ENCODE measurements at regions not wholly inside any gene's neighbourhood (a gene's known extent, or its start where the extent isn't known, plus 50 kb on each side); places are given as distances from the start of the nearest gene placed in this dataset.

- Histone ChIP-seq H3K4me3 (ENCODE audit: low read depth, low read length, poor library complexity, severe bottlenecking) (no peak overlapping the region), H4K20me1 (ENCODE audit: insufficient read depth, low read length) (no peaks in the 10 kb centered on the region), H3K79me2 (ENCODE audit: insufficient read depth, low read depth, low read length) (no peaks in the 10 kb centered on the region), H3K4me2 (ENCODE audit: low read length) (no peak overlapping the region), H3K36me3 (ENCODE audit: insufficient read depth, low read length) (no peaks in the 10 kb centered on the region), H3K9me3 (ENCODE audit: low read length) (no peaks in the 10 kb centered on the region), H3K27ac (ENCODE audit: low read depth, low read length, poor library complexity, severe bottlenecking) (no peak overlapping the region), H3K9me2 (ENCODE audit: insufficient read depth, low read length) (no peaks in the 10 kb centered on the region), H3K4me1 (ENCODE audit: insufficient read depth, low read length, poor library complexity, severe bottlenecking) (no peaks in the 10 kb centered on the region), H2AFZ (ENCODE audit: low read length) (no peak overlapping the region)
- no TSS peak for BruUV-seq (replicated peaks)
- CTCF ChIA-PET (ENCODE audit: unreplicated experiment): no interaction called here
- POLR2A ChIA-PET: no interaction called here
- TF ChIP-seq CTCF (conservative IDR thresholded peaks at IDR 0.05; ENCODE audit: low read length) (no peak), EZH2phosphoT487 (IDR thresholded peaks at IDR 0.05; ENCODE audit: borderline replicate concordance, low read depth, low read length) (no peak)
- intact Hi-C loops (cut with micrococcal nuclease; ENCODE audit: unreplicated experiment): no loop called here
- no peak for DNase-seq (ENCODE audit: low spot score)
Observed at GRCh38 chr4:124409044-124409443, 303.5 kb downstream of the ANKRD50 start.

- no peaks in the 10 kb centered on the region for H4K20me1 ChIP-seq (ENCODE audit: insufficient read depth, low read length)
- intact Hi-C loops (cut with micrococcal nuclease; ENCODE audit: unreplicated experiment): no loop called here
- ChIA-PET CTCF (ENCODE audit: unreplicated experiment) (no interaction called here), POLR2A (no interaction called here)
- DNase-seq (ENCODE audit: low spot score): no peak
- H3K4me2 ChIP-seq (ENCODE audit: low read length): no peak overlapping the region
- no peaks in the 10 kb centered on the region for H3K9me2 ChIP-seq (ENCODE audit: insufficient read depth, low read length)
- no peaks in the 10 kb centered on the region for H3K79me2 ChIP-seq (ENCODE audit: insufficient read depth, low read depth, low read length)
- no peak overlapping the region for H2AFZ ChIP-seq (ENCODE audit: low read length)
- no TSS peak for BruUV-seq (replicated peaks)
- no peak overlapping the region for H3K27ac ChIP-seq (ENCODE audit: low read depth, low read length, poor library complexity, severe bottlenecking)
- H3K4me1 ChIP-seq (ENCODE audit: insufficient read depth, low read length, poor library complexity, severe bottlenecking): no peaks in the 10 kb centered on the region
- H3K4me3 ChIP-seq (ENCODE audit: low read depth, low read length, poor library complexity, severe bottlenecking): no peak overlapping the region
- H3K36me3 ChIP-seq (ENCODE audit: insufficient read depth, low read length): no peaks in the 10 kb centered on the region
- TF ChIP-seq CTCF (conservative IDR thresholded peaks at IDR 0.05; ENCODE audit: low read length) (no peak), EZH2phosphoT487 (IDR thresholded peaks at IDR 0.05; ENCODE audit: borderline replicate concordance, low read depth, low read length) (no peak)
- no peaks in the 10 kb centered on the region for H3K9me3 ChIP-seq (ENCODE audit: low read length)
Observed at GRCh38 chr4:124414276-124415040, 298.1 kb downstream of the ANKRD50 start.

- no peak for DNase-seq (ENCODE audit: low spot score)
- Histone ChIP-seq H3K4me3 (ENCODE audit: low read depth, low read length, poor library complexity, severe bottlenecking) (no peak overlapping the region), H3K79me2 (ENCODE audit: insufficient read depth, low read depth, low read length) (no peaks in the 10 kb centered on the region), H3K27ac (ENCODE audit: low read depth, low read length, poor library complexity, severe bottlenecking) (no peak overlapping the region), H2AFZ (ENCODE audit: low read length) (no peak overlapping the region), H4K20me1 (ENCODE audit: insufficient read depth, low read length) (no peaks in the 10 kb centered on the region), H3K9me3 (ENCODE audit: low read length) (no peaks in the 10 kb centered on the region), H3K4me2 (ENCODE audit: low read length) (no peak overlapping the region), H3K36me3 (ENCODE audit: insufficient read depth, low read length) (no peaks in the 10 kb centered on the region), H3K4me1 (ENCODE audit: insufficient read depth, low read length, poor library complexity, severe bottlenecking) (no peaks in the 10 kb centered on the region), H3K9me2 (ENCODE audit: insufficient read depth, low read length) (no peaks in the 10 kb centered on the region)
- BruUV-seq (replicated peaks): no TSS peak
- ChIA-PET CTCF (ENCODE audit: unreplicated experiment) (no interaction called here), POLR2A (no interaction called here)
- intact Hi-C loops (cut with micrococcal nuclease; ENCODE audit: unreplicated experiment): no loop called here
- TF ChIP-seq CTCF (conservative IDR thresholded peaks at IDR 0.05; ENCODE audit: low read length): no peak
- TF ChIP-seq EZH2phosphoT487 (IDR thresholded peaks at IDR 0.05; ENCODE audit: borderline replicate concordance, low read depth, low read length): no peak
Observed at GRCh38 chr4:124415146-124415545, 297.4 kb downstream of the ANKRD50 start.

Measured in OCI-LY7 (cell line).